T-helper 1 cell treated with Interleukin-12 subunit alpha and Interleukin-12 subunit beta and Interleukin-4 antibody, amounts not matched to agents 30 ng/mL and 1 ng/mL, for 36 hours (primary cell): ENCODE measurements at regions not wholly inside any gene's neighbourhood (a gene's known extent, or its start where the extent isn't known, plus 50 kb on each side); places are given as distances from the start of the nearest gene placed in this dataset.

Experiments
- intact Hi-C: fragments of 100-400 bp; cut with micrococcal nuclease; formaldehyde crosslinking; loops from one replicate; pipeline ENCODE4 v1.15.1; 2024

DNA sequence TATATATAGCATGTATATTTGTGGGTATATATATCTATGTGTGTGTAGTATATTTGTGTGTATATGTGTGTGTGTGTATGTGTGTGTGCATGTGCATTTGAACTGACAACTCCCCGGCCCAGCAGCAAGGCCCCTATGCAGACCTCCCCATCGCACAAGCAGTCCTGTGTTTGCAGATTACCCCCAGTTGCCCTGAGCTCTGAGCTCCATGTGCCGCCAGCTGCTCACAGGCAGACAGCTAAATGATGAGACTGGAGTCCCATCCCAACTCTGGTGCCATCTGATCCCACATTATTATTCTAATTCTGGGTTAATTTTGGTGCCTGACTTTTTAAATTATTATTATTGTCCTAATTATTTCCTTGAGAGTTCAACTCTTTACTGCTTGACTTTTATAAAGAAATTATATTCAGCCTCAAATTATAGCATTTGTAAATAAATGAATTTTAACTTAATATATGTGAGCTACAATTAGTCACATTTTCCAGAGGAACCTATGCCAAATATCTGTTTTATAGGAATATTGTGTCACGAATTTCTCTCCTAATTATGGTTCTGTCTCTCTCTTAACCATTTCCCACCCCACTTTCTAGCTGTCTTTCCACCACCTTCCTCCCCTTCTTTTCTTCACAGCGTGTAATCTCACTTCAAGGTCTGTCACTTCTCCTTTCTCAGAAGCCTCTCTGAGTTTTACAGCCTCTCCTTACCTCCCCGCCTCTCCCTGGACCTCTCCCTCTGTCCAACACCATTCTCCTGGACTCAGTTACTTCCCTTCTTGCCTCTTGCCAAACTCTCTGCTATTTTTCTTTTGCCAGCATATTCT, 90.6 kb upstream of the SYNDIG1 start:
- intact Hi-C loops = no loop called here

DNA sequence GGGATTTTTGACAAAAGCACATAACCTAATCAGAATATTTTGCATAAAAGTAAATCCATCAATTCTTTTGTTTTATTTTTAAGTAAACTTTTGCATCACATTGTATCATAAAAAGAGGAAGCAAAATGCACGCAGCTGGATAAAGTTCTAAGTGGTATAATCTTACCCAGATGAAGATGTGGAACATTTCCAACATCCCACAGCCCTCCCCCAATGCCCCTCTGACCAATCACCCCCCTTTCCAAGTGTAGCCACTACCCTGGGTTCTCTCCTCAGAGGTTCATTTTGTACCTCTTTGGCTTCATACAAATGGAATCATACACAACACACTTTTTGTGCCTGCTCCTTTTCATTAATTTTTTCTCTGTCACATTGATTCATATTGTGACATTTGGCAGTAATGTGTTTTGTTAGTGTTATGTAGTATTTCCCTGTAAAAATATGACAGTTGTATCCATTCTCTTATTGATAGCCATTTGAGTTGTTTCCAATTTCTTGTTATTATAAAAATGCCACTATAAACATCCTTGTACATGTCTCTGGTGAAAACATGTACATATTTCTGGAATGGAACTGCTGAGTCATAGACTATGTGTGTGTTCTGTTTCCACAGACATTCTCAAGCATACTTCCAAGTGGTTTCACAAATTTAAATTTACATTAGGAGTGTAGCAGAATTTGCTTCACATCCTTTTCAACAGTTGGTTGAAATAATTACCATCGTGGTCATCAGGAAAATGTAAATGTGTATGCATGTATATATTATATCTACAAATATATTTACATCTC, 92.9 kb upstream of the SYNDIG1 start:
- intact Hi-C loops = no loop called here

DNA sequence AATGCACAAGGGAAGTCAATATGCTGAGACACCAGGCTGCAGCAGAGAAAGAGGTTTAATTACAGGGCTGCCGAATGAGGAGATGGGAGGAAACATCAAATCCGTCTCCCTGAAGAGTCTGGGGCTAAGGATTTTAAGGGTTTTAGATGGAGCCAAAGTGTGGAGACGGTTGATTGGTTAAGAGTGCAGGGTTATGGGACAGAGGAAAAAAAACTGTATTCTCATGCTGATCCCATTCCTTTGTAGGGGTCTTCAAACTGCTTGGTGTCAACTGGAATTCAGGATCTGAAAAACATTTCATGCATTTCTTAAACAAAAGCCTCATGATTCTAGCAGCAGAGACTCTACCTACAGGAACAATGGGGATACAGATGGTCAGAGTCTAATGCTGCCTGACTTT, 96.1 kb upstream of the SYNDIG1 start:
- intact Hi-C loops = no loop called here

DNA sequence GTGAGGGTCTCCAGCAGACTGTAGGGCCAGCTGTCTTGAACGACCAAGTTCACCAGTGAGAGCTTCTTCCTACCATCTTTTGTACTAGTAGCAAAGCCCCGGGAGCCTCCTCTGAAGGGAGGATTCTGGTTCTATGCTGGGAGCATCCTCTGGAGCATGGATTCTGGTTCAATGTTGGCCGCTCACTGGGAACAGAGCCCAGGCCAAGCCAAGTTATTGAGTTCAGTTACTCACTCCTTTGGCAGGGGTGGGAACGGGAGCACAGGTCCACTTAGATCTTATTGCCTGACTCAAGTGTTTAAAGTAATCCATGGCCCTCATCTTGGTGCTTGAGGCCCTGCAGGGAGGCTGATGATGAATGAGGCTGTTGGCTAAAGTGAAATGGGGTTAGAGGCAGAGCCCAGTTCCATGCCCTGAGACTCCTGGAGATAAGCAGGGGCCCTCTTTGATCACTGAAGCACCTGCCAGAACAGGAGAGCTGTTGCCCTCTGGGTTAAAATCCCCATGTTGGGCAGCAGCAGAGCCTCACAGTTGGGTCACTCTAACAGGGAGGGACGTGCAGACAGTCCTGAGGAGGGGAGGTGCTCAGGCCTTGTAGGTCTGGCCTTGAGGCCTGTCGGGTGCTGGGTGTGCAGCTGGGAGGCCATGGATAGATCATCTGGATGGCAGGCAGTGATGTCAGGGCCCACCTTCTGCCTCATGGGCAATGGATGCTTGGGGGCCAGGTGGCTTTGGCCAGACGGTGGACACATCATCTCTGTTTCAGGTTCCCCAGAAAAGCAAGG, 98.3 kb upstream of the SYNDIG1 start:
- intact Hi-C loops = no loop called here

DNA sequence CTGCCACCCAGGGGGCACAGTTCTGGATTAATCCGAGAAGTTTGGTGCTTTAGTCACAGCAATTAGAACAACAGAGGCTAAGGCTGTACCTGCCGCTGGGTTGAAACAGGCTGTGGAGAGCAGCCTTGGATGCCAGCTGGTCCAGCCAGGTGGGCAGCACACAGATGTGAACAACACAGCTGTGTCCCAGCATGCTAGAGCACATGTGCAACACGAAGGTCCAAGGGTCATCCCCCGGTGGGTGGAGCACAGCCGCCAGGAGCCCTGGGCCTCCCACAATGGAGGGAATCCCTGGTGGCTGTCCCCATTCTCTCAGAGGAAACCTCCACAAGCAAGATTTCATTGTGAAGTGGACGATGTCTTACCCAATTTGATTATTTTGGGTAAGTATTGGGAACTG, 99.2 kb upstream of the SYNDIG1 start:
- intact Hi-C loops = no loop called here

DNA sequence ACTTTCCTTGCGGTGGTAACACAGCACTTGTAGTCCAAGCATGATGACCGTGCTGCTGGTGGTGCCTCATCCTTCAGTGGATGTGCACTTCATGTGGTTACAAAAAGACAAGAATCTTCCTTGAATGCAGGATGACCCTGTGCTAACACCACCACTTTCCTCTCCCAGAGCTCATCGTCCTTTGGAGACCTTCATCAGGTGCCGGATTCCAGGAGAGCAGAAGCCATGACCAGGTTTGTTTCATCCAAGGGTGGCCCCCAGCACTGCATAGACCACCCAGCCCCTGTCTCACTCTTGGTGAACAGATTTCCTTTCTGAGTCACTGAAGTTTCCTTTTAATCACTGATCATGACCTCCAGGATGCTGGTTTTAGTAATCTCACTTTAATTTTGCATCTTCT, 101.2 kb upstream of the SYNDIG1 start:
- intact Hi-C loops = no loop called here

DNA sequence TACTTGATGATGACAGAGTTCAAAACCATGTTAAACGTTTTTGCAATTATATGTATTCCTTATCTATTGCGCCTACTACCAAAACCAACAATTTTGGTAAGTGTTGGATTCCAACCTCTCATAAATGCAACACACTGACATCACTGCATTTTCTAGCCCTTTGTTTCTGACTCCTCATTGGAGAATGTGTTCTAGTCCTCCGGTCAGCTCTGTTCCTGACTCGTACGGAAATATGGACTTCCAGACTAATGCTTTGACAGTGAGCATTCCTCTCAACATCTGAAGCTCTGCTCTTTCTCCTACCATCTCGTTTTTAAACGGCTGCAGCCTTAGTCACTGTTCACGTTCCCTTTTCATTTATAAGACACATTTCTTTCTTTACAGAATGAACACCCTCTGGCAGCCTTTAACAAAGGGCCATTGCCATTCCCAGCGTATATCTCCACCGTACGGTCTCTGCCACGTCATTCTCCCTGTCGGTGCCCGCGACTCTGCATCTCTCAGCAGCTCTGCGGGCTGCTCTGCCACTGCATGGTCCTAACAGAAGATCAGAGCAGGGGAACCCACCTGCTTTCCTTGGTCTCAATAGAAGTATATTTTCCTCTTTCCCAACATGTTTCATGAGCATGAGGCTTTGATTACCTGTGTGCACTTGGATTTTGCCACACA, 103.0 kb upstream of the SYNDIG1 start:
- intact Hi-C loops = no loop called here

DNA sequence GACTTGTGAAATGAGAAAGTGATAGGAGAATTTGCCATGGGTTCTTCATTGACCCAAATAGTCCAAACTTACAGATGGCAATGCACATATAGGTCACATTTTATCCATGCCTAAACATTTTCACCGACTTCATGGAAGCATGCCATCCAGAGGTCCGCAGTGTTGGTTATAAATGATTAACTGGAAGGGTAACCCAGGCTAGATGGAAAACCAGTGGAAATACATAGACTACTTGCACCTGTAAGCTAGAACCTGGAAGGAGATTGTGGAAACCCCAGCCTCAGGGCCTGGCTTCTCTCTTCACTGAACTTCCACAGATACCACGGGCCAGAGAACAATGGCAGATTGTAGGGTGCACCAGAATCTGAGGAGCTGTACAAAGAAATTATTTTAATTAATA, 103.8 kb upstream of the SYNDIG1 start:
- intact Hi-C loops = no loop called here

DNA sequence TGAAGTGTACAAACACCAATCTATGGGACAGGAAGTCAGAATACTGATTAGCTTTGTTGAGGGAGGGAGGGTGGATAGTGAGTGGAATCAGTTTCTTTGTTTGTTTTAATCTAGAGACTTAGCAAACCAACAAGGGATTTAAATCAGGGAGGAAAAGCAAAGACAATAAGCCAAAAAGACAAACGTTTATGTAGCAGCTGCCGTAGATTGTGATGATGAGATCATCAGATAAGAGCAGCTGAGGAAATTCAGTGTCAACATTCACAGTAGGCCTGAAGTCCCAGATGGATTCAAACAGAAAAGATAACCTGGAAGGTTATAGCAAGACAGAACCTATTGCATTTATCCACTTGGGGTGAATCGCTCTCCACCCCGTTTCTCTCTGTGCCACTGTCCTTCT, 104.9 kb upstream of the SYNDIG1 start:
- intact Hi-C loops = no loop called here

DNA sequence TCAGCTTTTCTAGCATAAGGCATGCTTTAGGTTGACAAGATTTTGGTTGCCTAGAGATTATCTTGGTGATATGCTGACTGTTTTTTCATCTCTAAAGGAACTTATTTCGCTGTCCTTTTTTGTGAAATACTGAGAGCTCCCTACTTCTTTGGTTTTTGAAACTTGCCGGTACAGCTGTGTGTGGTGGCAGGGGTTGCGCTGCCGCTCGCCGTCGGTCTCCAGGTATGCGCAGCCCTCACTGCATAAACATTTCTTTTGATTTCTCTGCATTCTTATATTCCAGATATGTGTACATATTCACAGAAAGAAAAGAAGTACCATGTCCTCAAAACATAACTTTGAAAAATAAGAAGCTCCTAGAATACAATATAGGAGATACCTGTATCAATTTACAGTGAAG, 106.4 kb upstream of the SYNDIG1 start:
- intact Hi-C loops = no loop called here

DNA sequence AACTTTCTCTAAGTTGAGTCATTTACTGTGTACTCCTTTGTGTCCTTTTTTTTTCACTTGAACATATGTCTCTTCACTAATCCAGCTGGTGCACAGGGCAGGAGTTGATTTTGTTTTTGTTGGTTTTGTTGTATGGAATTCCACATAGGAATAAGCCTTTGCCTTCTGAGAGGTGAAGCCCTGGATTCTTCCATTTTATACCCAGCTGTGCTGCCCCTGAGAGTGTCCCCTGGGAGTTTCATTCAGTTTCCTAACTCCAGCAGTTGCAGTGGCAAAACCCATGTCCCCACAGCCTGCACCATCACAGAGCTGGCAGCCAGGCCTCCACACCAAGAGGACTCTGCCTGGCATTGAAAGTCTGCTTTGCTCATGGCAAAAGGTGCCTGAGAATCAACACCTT, 107.3 kb upstream of the SYNDIG1 start:
- intact Hi-C loops = no loop called here

DNA sequence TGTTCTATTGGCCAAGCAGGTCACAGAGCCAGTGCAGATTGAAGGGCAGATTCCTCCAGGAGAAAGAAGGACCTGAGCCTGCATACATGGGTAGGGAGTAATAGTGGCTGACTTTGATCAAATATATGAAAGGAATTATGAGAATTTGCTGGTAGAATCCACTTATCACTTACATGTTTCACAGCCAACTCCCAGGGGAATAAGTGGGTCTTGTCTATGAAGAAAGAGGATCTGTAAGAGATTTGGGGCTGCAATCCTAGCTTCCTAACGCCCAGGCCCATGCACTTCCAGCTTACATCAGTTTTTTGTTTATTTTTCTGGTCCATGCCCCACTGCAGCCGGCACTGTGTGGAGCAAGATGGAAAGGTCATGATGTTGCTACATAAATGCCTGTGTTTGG, 107.9 kb upstream of the SYNDIG1 start:
- intact Hi-C loops = no loop called here

DNA sequence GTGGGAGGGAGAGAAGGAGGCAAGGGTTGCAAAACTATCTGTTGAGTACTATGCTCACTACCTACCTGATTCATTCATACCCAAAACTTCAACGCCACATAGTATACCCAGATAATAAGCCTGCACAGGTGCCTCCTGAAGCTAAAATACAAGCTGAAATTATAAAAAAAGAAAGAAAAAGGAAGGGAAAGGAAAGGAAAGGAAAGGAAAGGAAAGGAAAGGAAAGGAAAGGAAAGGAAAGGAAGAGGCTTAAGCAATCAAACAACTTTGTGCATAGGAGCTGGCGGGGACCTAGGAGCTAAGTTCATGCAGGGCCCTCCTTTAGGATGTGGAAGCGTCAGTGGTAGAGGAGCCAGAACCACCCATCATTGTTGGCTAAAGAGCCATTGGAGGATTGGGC, 108.9 kb upstream of the SYNDIG1 start:
- intact Hi-C loops = no loop called here

DNA sequence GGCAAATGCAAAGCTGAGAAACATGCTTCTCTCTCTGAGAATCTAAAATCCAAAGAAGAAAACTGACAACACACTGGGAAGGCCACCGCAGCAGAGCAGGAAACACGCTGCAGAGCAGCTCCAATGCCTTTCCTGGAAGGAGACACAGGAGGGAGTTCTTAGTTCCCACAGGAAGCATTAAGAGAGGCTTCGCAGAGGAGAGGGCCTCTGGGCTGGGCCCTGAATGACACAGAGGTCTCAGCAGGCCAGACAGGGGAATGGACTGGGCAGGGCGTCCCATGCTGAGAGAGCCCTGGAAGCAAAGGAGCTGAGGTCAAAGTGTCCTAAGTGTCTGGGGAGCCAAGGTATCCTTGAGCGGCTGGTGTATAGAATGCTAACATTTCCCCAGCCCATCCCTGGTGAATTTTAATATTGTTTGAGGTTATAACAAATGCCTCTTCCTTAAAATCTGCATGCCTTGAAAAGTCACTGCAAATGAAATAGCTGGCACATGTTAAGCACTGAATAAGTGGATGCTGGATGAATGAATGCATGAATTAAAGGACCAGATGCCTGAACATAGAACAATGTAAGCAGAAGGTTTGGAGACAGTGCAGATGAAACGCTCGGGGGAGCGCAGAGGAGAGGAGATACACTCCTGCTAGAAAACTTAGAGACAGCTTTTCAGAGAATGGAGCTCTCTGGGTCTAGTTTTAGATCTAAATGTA, 110.0 kb upstream of the SYNDIG1 start:
- intact Hi-C loops = no loop called here

DNA sequence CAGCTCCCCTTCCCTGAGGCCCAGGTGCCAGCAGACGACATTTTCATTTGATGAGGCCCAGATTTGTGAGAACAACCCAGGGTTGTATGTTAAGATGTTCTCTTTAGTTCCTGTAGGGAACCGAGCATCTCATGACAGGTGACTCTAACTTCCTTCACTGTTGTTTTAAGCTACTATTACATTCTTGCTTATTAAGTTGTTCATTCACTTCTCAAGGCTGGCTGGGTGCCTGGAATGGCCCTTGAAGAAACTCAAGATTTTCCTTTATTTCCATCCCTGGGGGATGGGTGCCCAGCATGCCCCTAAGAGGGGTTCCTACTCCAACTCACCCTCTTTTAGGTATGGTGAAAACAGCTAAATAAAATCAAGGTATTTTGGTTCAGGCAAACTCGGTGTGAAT, 111.5 kb upstream of the SYNDIG1 start:
- intact Hi-C loops = no loop called here

DNA sequence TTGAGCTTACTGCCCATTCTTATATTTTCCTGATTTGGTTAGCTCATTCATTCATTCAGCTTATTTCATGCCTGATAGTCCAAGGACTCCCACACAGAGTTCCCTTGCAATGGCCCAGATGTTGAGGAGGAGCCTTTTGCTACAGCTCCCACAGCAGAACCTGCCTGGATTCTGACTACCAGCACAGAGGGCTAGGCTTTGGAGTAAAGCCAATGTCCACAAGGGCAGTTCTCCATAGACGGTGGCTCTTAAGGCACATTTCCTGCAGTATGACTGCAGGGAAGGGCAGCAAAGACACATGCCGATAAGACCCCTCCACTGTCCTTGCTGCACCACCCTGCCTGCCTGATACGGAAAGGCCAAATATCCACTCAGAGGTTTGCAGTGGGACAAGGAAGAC, 112.3 kb upstream of the SYNDIG1 start:
- intact Hi-C loops = no loop called here

DNA sequence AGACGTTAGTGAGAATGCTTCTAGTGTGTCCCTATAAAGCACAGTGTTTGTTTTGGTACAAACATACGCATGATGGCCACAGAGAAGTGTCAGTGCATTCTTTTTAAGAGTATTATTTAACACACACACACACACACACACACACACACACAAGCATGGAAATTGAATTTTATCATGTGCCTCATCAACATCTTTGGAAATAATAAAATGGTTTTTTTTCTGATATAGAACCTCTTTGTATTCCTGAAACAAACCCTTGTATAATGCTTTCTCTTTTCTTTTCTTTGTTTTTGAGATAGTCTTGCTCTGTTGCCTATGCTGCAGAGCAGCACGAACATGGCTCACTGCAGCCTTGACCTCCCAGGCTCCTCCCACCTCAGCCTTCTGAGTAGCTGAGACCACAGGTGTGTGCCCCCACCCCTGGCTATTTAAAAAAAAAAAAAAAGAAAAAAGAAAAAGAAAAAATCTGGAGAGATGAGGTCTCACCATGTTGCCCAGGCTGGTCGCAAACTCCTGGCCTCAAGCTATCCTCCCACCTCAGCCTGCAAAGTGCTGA, 116.2 kb upstream of the SYNDIG1 start:
- intact Hi-C loops = no loop called here

DNA sequence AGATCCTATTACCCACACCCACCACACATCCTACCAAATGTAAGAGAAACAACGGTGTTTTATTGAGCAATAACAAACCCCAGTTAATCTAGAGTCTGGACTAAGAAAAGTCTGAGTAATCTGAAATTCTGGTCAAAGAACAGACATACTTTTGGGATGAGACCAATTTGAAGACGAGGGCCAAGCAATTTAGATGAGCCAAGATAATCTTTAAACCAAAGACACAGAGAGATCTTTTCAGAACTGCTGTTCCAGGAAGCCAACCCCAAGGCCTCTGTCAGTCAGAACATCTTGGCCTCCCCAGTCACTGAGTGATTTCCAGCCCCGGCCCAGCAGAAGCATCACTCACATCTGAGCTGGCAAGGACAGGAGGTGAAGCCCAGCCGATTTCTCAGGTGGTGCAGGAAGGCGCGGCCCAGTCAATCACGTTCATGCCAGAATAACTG, 118.5 kb upstream of the SYNDIG1 start:
- intact Hi-C loops = no loop called here

DNA sequence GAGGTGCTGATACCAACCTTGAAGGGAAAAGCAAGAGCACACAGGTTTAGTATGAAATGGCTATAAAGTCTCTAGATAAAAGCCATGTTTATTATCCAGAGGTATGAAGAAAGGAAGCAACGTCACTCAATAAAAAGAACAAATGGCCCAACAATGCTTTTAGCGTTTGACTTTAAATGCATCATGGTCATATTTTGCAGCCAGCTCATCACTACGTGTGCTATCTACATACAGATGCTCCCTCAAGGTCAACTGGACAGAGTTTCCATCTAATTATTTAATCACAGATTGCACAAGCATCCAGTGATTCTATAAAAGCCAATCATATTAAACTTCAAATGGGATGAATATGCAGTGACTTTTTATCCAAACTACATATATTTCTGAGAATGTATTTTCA, 127.6 kb upstream of the SYNDIG1 start:
- intact Hi-C loops = no loop called here

DNA sequence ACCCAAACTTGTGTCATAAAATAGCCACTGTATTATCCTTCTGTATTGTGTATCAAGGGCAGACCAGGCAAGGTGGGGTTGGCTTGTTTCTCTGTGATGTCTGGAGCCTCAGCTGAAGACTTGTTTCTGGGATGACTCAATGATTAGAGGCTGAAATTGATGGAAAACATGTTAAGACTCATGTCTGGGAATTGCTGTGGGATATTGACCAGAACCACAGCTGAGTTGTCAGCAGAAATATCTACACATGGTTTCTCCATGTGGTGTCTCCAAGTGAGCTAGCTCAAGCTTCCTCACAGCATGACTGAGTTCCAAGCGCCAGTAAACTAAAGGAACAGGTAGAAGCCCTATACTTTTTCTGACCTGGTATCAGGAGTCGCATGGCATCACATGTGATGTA, 128.5 kb upstream of the SYNDIG1 start:
- intact Hi-C loops = no loop called here
